LNCAP (cell line): ENCODE measurements at regions not wholly inside any gene's neighbourhood (a gene's known extent, or its start where the extent isn't known, plus 50 kb on each side); places are given as distances from the start of the nearest gene placed in this dataset.

Experiments used
- TF ChIP-seq, protein P1 (sequence below): fragments of 450-650 bp; IDR thresholded peaks from 2 replicates; pipeline ENCODE4 v1.5.1; 2017; ENCODE audit warnings: mild to moderate bottlenecking

DNA sequence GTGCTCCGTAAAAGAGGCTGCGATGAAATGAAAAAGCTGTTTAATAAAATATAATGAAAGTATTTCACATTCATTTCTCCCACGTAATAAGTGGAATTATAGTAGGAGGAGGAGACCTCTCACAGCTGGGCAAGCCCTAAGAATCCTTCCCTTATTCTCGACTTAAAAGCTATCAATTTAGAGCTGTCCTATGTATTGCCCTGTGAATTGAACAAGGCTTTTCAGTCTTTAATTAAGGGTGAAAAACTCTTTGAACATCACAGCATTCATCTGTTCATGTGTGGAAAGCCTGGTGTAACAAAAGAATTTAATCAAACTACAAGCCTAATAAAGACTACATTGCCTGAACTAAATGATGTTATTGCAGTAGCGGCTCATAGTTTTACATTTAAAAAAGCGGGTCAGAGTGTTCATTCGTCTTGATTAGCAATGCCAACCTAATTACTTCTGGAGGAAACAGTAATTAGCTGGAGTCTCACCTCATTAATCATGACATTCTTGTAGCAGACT lies 142.0 kb downstream of the ETNK1 start:
- TF ChIP-seq, protein P1, sequence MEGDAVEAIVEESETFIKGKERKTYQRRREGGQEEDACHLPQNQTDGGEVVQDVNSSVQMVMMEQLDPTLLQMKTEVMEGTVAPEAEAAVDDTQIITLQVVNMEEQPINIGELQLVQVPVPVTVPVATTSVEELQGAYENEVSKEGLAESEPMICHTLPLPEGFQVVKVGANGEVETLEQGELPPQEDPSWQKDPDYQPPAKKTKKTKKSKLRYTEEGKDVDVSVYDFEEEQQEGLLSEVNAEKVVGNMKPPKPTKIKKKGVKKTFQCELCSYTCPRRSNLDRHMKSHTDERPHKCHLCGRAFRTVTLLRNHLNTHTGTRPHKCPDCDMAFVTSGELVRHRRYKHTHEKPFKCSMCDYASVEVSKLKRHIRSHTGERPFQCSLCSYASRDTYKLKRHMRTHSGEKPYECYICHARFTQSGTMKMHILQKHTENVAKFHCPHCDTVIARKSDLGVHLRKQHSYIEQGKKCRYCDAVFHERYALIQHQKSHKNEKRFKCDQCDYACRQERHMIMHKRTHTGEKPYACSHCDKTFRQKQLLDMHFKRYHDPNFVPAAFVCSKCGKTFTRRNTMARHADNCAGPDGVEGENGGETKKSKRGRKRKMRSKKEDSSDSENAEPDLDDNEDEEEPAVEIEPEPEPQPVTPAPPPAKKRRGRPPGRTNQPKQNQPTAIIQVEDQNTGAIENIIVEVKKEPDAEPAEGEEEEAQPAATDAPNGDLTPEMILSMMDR = no peak

DNA sequence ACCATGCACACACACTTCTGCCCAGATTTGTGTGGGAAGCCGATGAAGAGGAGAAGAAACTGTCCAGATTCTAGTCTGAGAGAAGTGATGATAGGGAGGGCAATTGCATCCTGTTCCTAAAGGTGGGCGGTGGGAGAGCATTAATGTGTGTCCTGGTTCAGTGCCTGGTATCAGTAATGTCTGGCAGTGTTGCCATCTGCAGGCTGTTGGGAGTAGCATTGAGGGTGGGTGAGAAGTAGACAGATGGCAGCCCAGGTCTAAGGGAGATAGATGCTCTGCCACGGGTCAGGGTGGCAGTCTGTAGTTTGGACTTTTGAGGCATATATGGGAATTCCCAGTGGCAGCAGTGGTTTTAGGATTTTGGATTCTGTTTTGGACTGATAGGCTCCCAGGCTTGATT lies 156.4 kb downstream of the ETNK1 start:
- TF ChIP-seq, protein P1 = no peak

DNA sequence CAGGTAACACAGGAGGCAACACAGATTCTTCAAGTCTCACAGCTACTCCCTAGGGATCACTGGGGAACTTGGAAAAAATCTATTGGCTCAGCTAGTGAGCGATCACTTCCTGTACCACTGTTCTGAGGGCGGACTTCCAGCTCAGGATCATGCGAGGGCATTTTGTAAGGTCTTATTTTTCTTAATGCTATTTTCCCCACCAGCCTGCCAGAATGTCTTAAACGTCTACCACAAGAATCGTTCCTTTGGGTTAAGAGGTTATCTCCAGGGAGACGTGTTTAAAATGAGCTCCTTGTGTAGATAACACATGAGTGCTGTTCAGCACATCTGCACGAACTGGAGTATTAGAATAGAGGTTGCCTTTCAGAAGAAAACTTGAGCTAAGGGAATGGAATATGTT lies 162.6 kb downstream of the ETNK1 start:
- TF ChIP-seq, protein P1 = no peak

DNA sequence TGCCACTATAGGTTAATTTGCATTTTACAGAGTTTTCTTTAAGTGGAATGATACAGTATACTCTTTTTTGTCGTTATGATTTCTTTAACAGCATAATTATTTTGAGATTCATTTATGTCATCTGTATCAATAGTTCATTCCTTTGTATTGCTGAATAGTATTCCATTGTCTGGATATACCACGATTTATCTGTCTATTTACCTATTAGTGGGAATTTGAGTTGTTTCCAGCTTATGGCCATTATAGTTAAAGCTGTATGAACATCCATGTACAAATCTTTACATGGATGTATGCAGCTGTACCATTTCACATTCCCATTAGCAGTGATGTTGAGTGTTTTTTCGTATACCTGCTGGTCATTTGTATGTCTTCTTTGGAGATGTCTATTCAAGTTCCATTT lies 163.9 kb downstream of the ETNK1 start:
- TF ChIP-seq, protein P1 = no peak

DNA sequence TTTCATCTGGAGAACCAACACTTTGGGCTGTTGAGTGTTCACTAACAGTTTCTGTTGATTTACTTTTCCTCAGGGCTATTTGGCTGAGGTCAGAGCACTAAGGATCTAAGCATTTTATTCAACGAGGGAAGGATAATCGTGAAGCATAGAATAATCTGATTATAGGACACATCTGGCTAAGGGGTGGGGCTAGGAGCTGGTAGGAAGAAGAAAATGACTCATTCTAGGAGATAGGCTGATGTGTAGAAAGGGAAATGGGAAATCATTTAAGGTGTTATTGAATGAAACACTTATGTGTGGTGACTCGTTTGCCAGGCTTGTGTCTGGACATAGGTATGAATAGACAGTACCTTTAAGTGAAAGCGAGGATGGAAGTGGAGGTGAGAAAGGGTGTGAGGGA lies 167.2 kb downstream of the ETNK1 start:
- TF ChIP-seq, protein P1 = no peak

DNA sequence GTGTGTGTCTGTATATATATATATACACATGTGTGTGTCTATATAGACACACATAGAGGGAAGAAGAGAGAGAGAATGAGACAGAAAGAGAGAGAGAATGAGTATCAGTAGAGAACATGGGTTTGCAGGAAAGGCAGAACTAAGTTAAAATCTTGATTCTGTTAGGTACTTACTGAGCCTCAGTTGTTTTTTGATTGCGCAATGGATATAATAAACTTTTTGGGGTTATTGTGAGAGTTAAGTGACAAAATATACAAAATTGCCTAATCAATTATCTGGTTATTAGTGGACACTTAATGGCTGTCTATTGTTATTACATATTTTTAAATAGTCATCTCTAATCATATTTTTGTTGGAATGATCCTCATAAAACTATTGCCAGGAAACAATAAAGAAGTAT lies 169.0 kb downstream of the ETNK1 start:
- TF ChIP-seq, protein P1 = no peak

DNA sequence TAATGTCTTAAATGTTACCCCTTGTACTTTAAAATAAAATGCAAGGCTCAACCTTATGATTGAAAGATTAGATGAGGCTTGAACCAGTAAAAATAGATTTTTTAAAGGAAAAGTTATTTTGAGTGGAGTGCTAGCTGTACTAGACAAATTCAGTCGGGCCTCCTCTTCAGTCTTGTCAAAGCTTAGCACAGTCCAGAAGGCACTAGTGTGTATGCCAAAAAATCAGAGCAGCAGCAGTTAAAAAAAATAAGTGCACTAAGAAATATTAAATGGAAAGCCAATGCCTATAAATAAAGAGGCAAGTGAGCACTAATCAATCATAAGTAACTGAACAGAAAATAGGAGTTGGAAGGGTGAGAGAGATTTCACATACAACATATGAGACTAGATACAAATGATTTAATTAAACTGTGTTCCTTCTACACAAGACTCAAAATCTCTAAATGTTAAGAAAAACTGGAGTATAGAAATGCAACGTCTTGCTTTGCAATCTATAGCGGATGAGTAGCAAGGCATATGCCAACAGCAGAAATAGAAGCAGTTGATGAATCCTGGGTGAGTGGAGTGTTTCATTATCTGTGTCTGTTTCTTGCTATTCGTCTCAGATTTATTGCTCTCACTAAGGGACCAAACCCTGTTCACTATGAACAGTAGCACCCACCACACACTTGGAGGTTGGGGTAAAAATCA lies 172.1 kb downstream of the ETNK1 start:
- TF ChIP-seq, protein P1 = no peak

DNA sequence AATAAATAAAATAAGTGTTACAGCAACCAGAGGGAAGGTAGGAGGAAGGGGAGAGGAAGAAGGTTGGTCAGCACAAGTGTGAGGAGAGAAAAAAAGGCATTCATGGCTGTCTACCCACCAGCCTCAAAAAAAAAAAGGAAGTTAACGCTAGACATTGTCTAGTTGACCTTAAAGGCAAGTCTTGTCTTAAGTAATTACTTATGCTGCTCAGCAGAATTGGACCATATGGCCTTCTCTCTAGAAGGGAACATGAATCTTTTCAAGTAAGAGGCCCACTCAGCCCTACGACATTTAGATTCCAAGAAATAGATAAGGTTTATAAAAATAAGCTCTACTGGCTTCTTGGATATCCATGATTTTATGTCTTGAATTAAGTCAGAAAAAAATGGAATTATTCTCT lies 172.7 kb downstream of the ETNK1 start:
- TF ChIP-seq, protein P1 = no peak
